ENCODE measurements at regions not wholly inside any gene's neighbourhood (a gene's known extent, or its start where the extent isn't known, plus 50 kb on each side); places are given as distances from the start of the nearest gene placed in this dataset.

- no peak for DNase-seq (ENCODE audit: low read depth in 3 of 3)
Measured at GRCh38 chr4:117429506-117429905, 344.1 kb upstream of the TRAM1L1 start.

- DNase-seq (ENCODE audit: low read depth in 3 of 3): no peak
Measured at GRCh38 chr4:117434424-117434823, 349.0 kb upstream of the TRAM1L1 start.

GRCh38 chr4:117447925-117448324, 362.5 kb upstream of the TRAM1L1 start:
- no peak for DNase-seq (ENCODE audit: low read depth in 3 of 3)

GRCh38 chr4:117455088-117455487, 369.7 kb upstream of the TRAM1L1 start:
- no peak for DNase-seq (ENCODE audit: low read depth in 3 of 3)

- no peak for DNase-seq (ENCODE audit: low read depth in 3 of 3)
Measured at GRCh38 chr4:117466388-117466787, 381.0 kb upstream of the TRAM1L1 start.

- no peak for DNase-seq (ENCODE audit: low read depth in 3 of 3)
Measured at GRCh38 chr4:117467404-117467803, 382.0 kb upstream of the TRAM1L1 start.

GRCh38 chr4:117474987-117475386, 389.6 kb upstream of the TRAM1L1 start:
- DNase-seq (ENCODE audit: low read depth in 3 of 3): no peak

GRCh38 chr4:117477925-117478324, 392.5 kb upstream of the TRAM1L1 start:
- no peak for DNase-seq (ENCODE audit: low read depth in 3 of 3)

- no peak for DNase-seq (ENCODE audit: low read depth in 3 of 3)
Measured at GRCh38 chr4:117478702-117479101, 393.3 kb upstream of the TRAM1L1 start.

- peak in 1 of 3 donors; percentile 0 for DNase-seq (ENCODE audit: low read depth in 3 of 3)
Measured at GRCh38 chr4:117479673-117480072, 394.3 kb upstream of the TRAM1L1 start.

GRCh38 chr4:117481742-117482141, 396.4 kb upstream of the TRAM1L1 start:
- no peak for DNase-seq (ENCODE audit: low read depth in 3 of 3)

- DNase-seq (ENCODE audit: low read depth in 3 of 3): no peak
Measured at GRCh38 chr4:117488692-117489091, 403.3 kb upstream of the TRAM1L1 start.

GRCh38 chr4:117489107-117489506, 403.7 kb upstream of the TRAM1L1 start:
- DNase-seq (ENCODE audit: low read depth in 3 of 3): no peak

- no peak for DNase-seq (ENCODE audit: low read depth in 3 of 3)
Measured at GRCh38 chr4:117491516-117491915, 406.1 kb upstream of the TRAM1L1 start.

GRCh38 chr4:117495802-117496201, 410.4 kb upstream of the TRAM1L1 start:
- no peak for DNase-seq (ENCODE audit: low read depth in 3 of 3)

GRCh38 chr4:117512414-117512813, 427.0 kb upstream of the TRAM1L1 start:
- DNase-seq (ENCODE audit: low read depth in 3 of 3): no peak

- DNase-seq (ENCODE audit: low read depth in 3 of 3): no peak
Measured at GRCh38 chr4:117514391-117515175, 429.2 kb upstream of the TRAM1L1 start.

GRCh38 chr4:117515921-117516320, 430.5 kb upstream of the TRAM1L1 start:
- DNase-seq (ENCODE audit: low read depth in 3 of 3): no peak

- no peak for DNase-seq (ENCODE audit: low read depth in 3 of 3)
Measured at GRCh38 chr4:117527601-117528000, 442.2 kb upstream of the TRAM1L1 start.

- DNase-seq (ENCODE audit: low read depth in 3 of 3): no peak
Measured at GRCh38 chr4:117529401-117529800, 444.0 kb upstream of the TRAM1L1 start.

- no peak for DNase-seq (ENCODE audit: low read depth in 3 of 3)
Measured at GRCh38 chr4:117533501-117533900, 448.1 kb upstream of the TRAM1L1 start.

GRCh38 chr4:117545039-117545438, 459.7 kb upstream of the TRAM1L1 start:
- DNase-seq (ENCODE audit: low read depth in 3 of 3): no peak

- no peak for DNase-seq (ENCODE audit: low read depth in 3 of 3)
Measured at GRCh38 chr4:117549524-117549923, 464.1 kb upstream of the TRAM1L1 start.

- no peak for DNase-seq (ENCODE audit: low read depth in 3 of 3)
Measured at GRCh38 chr4:117550085-117550484, 464.7 kb upstream of the TRAM1L1 start.
